B cell (primary cell): ENCODE measurements at regions not wholly inside any gene's neighbourhood (a gene's known extent, or its start where the extent isn't known, plus 50 kb on each side); places are given as distances from the start of the nearest gene placed in this dataset.

Experiments
- ATAC-seq: fragments of 200-7000 bp; cut with Tn5 transposase; one replicate; pipeline ENCODE4 v1.10.0; 2021; ENCODE audit warnings: low read depth, mild to moderate bottlenecking, moderate number of reproducible peaks, moderate library complexity
- CTCF ChIA-PET: fragments of 350-600 bp; sonication (Branson Sonifier 250); formaldehyde crosslinking; loops from one replicate; lab custom pipeline; 2021; ENCODE audit warnings: antibody characterized with exemption, inconsistent platforms; lab: Charles Lee
- POLR2A ChIA-PET: fragments of 350-600 bp; sonication (Branson Sonifier 250); formaldehyde crosslinking; loops from one replicate; lab custom pipeline; 2021; ENCODE audit warnings: antibody characterized with exemption; lab: Charles Lee
- DNase-seq: peaks from one replicate; pipeline ENCODE4 v3.0.0; 2013
- H2AFZ ChIP-seq: 2 replicates; pipeline ENCODE4 v1.6.1; 2012; ENCODE audit warnings: mild to moderate bottlenecking, low read depth, low read length; ENCODE audit not compliant: insufficient read depth, poor library complexity, severe bottlenecking
- H3K27ac ChIP-seq, 2 donors: 1 replicate in 1 of 2; 2 replicates in 1 of 2; pipeline ENCODE4 v1.5.1; 2012 to 2013; ENCODE audit warnings: low read length in 2 of 2, mild to moderate bottlenecking in 2 of 2, moderate library complexity in 1 of 2
- H3K27me3 ChIP-seq, 4 experiments: fragments of 200-600 bp in 1 of 4; sonication (generic) in 1 of 4; replicated peaks in 1 of 4; 1 replicate in 2 of 4; 2 replicates in 2 of 4; pipeline versions ENCODE4 v1.6.1 to v1.7.0; 2013 to 2016; ENCODE audit warnings: low read length in 3 of 4, mild to moderate bottlenecking in 2 of 4, mixed read lengths in 1 of 4, moderate library complexity in 1 of 4; ENCODE audit not compliant: insufficient read depth in 4 of 4, control insufficient read depth in 3 of 4; ENCODE audit errors: control extremely low read depth in 1 of 4
- H3K36me3 ChIP-seq, 2 experiments: replicated peaks in 1 of 2; 1 replicate in 1 of 2; 2 replicates in 1 of 2; pipeline versions ENCODE4 v1.6.1 to v1.7.1; 2013; ENCODE audit warnings: low read length in 1 of 2; ENCODE audit not compliant: insufficient read depth in 2 of 2, control insufficient read depth in 1 of 2; ENCODE audit errors: control extremely low read depth in 1 of 2, extremely low read depth in 1 of 2
- H3K4me1 ChIP-seq, 2 donors: fragments of 200-600 bp in 1 of 2; sonication (generic) in 1 of 2; 1 replicate in 1 of 2; 2 replicates in 1 of 2; pipeline versions ENCODE4 v1.5.1 to v1.6.1; 2013 to 2017; ENCODE audit warnings: low read length in 2 of 2; ENCODE audit not compliant: control insufficient read depth in 2 of 2, insufficient read depth in 2 of 2
- H3K4me2 ChIP-seq: replicated peaks from 2 replicates; pipeline ENCODE3; 2012; ENCODE audit warnings: mild to moderate bottlenecking, low read depth, low read length; ENCODE audit not compliant: poor library complexity, severe bottlenecking
- H3K4me3 ChIP-seq, 5 experiments: fragments of 200-600 bp in 1 of 5; sonication (generic) in 1 of 5; 1 replicate in 3 of 5; 2 replicates in 2 of 5; pipeline versions ENCODE4 v1.5.1 to v1.7.0; 2011 to 2016; ENCODE audit warnings: low read length in 4 of 5, mild to moderate bottlenecking in 4 of 5, low read depth in 2 of 5, control low read depth in 1 of 5, moderate library complexity in 1 of 5; ENCODE audit not compliant: insufficient read depth in 1 of 5; ENCODE audit errors: control extremely low read depth in 1 of 5, extremely low read depth in 1 of 5
- H3K79me2 ChIP-seq: fragments of 200-600 bp; sonication (generic); one replicate; pipeline ENCODE4 v1.6.0; 2016; ENCODE audit warnings: low read length; ENCODE audit not compliant: control insufficient read depth, insufficient read depth
- H3K9ac ChIP-seq: fragments of 200-600 bp; sonication (generic); 2 replicates; pipeline ENCODE4 v1.6.1; 2017; ENCODE audit warnings: mild to moderate bottlenecking, low read length, moderate library complexity
- H3K9me3 ChIP-seq, 3 donors: one replicate each; pipeline versions ENCODE4 v1.6.1 to v1.7.1; 2013; ENCODE audit warnings: low read length in 2 of 3; ENCODE audit not compliant: control insufficient read depth in 2 of 3, insufficient read depth in 1 of 3; ENCODE audit errors: control extremely low read depth in 1 of 3
- H4K20me1 ChIP-seq: 2 replicates; pipeline ENCODE4 v1.6.0; 2012; ENCODE audit warnings: mild to moderate bottlenecking, low read length; ENCODE audit not compliant: insufficient read depth, control insufficient read depth, poor library complexity, severe bottlenecking
- H3K27ac Mint-ChIP-seq: one replicate; pipeline ENCODE4 v1.8.0; 2021; ENCODE audit warnings: mixed read lengths
- H3K27me3 Mint-ChIP-seq: one replicate; pipeline ENCODE4 v1.8.0; 2021; ENCODE audit warnings: mixed read lengths
- H3K4me1 Mint-ChIP-seq: one replicate; pipeline ENCODE4 v1.8.0; 2021; ENCODE audit warnings: mixed read lengths
- H3K4me3 Mint-ChIP-seq: one replicate; pipeline ENCODE4 v1.8.0; 2021; ENCODE audit warnings: mixed read lengths
- H3K9me3 Mint-ChIP-seq: one replicate; pipeline ENCODE4 v1.8.0; 2022; ENCODE audit warnings: mixed read lengths; ENCODE audit not compliant: insufficient read depth
- CTCF ChIP-seq: fragments of 200-600 bp; IDR thresholded peaks from one replicate; pipeline ENCODE4 v1.8.0; 2022; ENCODE audit warnings: antibody characterized with exemption, mild to moderate bottlenecking
- EZH2 ChIP-seq: IDR thresholded peaks from 2 replicates; pipeline ENCODE4 v1.6.1; 2012; ENCODE audit warnings: borderline replicate concordance, low read depth, mild to moderate bottlenecking, moderate library complexity, low read length; ENCODE audit not compliant: insufficient read depth, poor library complexity, severe bottlenecking
- WGBS: methylation state at CpG from one replicate; pipeline ENCODE4 v1.1.5; 2013; ENCODE audit warnings: missing lambda C conversion rate; ENCODE audit not compliant: insufficient coverage; 5-methylcytosine and 5-hydroxymethylcytosine counted together
- intact Hi-C: fragments of 100-400 bp; cut with micrococcal nuclease; formaldehyde crosslinking; loops from one replicate; pipeline ENCODE4 v1.10.0; 2022

- H3K27ac ChIP-seq: no peak overlapping the region
- WGBS: 66% methylated on average over 2 of the region's 3 CpGs
- DNase-seq (no peak), ATAC-seq (no peak)
- H3K9me3 Mint-ChIP-seq: no peaks in the 10 kb centered on the region
- H4K20me1 ChIP-seq: no peaks in the 10 kb centered on the region
- ChIA-PET CTCF (no interaction called here), POLR2A (no interaction called here)
- no peaks in the 10 kb centered on the region for H3K27me3 Mint-ChIP-seq
- no peaks in the 10 kb centered on the region for H3K36me3 ChIP-seq
- no peak overlapping the region for H3K27ac Mint-ChIP-seq
- no peak overlapping the region for H3K4me3 ChIP-seq
- no peak overlapping the region for H3K4me2 ChIP-seq
- H3K4me1 ChIP-seq: no peaks in the 10 kb centered on the region
- no peaks in the 10 kb centered on the region for H3K4me1 Mint-ChIP-seq
- no peak overlapping the region for H3K4me3 Mint-ChIP-seq
- H3K9me3 ChIP-seq: no peaks in the 10 kb centered on the region
- no peaks in the 10 kb centered on the region for H3K79me2 ChIP-seq
- intact Hi-C loops: no loop called here
- H2AFZ ChIP-seq: no peak overlapping the region
- TF ChIP-seq EZH2: no peak
- no peak for TF ChIP-seq CTCF
- H3K9ac ChIP-seq: no peak overlapping the region
- H3K27me3 ChIP-seq: no peaks in the 10 kb centered on the region
These were observed 1330.5 kb upstream of the PABPC4L start for GRCh38 chr4:135532132-135532531.

GRCh38 chr4:135515295-135515694, 1313.7 kb upstream of the PABPC4L start:
- H3K9me3 Mint-ChIP-seq: no peaks in the 10 kb centered on the region
- TF ChIP-seq CTCF (no peak), EZH2 (no peak)
- no peaks in the 10 kb centered on the region for H3K27me3 Mint-ChIP-seq
- Histone ChIP-seq H3K9me3 (no peaks in the 10 kb centered on the region), H3K27me3 (no peaks in the 10 kb centered on the region), H3K36me3 (no peaks in the 10 kb centered on the region), H3K27ac (no peak overlapping the region), H3K4me2 (no peak overlapping the region), H3K4me1 (no peaks in the 10 kb centered on the region), H3K79me2 (no peaks in the 10 kb centered on the region), H4K20me1 (no peaks in the 10 kb centered on the region), H2AFZ (no peak overlapping the region), H3K4me3 (no peak overlapping the region), H3K9ac (no peak overlapping the region)
- H3K4me1 Mint-ChIP-seq: no peaks in the 10 kb centered on the region
- H3K4me3 Mint-ChIP-seq: no peak overlapping the region
- no peak for DNase-seq
- ATAC-seq: no peak
- ChIA-PET CTCF (no interaction called here), POLR2A (no interaction called here)
- intact Hi-C loops: no loop called here
- no peak overlapping the region for H3K27ac Mint-ChIP-seq
- WGBS: 100% methylated on average over 1 of the region's 3 CpGs
